Kidney epithelial cell (primary cell): ENCODE measurements at regions not wholly inside any gene's neighbourhood (a gene's known extent, or its start where the extent isn't known, plus 50 kb on each side); places are given as distances from the start of the nearest gene placed in this dataset.

Experiments used
- DNase-seq: peaks from one replicate; pipeline ENCODE4 v3.0.0-alpha.2; 2010; ENCODE audit warnings: low read depth
- H3K27me3 ChIP-seq: 2 replicates; pipeline ENCODE4 v1.6.0; 2011; ENCODE audit warnings: low read length; ENCODE audit not compliant: control insufficient read depth, insufficient read depth
- H3K36me3 ChIP-seq: 2 replicates; pipeline ENCODE4 v1.5.1; 2011; ENCODE audit warnings: low read length; ENCODE audit not compliant: control insufficient read depth, insufficient read depth
- H3K4me3 ChIP-seq: 2 replicates; pipeline ENCODE4 v1.5.1; 2011; ENCODE audit warnings: low read depth, mild to moderate bottlenecking, control low read depth, low read length
- CTCF ChIP-seq: IDR thresholded peaks from 2 replicates; pipeline ENCODE4 v1.5.1; 2011; ENCODE audit warnings: mild to moderate bottlenecking, moderate library complexity, low read length, control low read depth, inconsistent platforms; ENCODE audit not compliant: insufficient read depth, poor library complexity, severe bottlenecking

DNA sequence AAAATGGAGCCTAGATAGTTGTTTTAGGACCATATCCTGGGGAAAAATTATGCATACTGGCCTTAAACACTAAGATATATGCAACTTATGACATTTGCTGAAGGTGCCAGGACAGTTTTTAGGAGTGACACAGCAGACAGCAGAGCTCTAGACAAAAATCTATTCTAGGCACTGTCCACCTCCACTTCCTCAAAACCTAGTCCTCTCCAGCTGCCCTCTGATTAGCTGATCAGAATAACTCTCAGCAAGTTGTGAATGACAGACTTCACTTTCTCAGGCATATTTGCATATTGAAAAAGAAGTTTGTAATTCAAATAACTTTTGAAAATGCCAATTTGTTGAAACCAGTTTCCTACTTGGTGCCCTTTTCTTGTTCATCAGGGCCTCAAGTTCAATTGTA, 152.3 kb upstream of the STEAP4 start:
- no peak for TF ChIP-seq CTCF
- Histone ChIP-seq H3K27me3 (no peaks in the 10 kb centered on the region), H3K4me3 (no peak overlapping the region), H3K36me3 (no peaks in the 10 kb centered on the region)
- DNase-seq: no peak

DNA sequence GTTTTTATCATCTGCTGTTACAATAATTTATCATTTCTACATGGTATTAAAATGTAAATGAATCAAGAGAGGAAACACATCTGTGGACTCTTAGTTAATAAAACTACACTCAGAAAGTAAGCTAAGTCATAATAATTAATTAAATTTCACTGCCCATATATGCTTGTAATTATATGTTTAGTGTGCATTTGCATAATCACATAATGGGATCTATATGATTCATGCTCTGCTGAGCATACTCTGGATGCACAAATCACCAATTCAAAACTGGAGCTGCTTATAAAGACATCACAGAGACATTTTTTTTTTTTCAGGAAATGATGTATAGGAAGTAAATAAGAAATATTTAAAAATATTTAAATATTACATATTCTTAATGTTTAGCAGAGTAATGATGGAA, 151.6 kb upstream of the STEAP4 start:
- no peaks in the 10 kb centered on the region for H3K27me3 ChIP-seq
- H3K36me3 ChIP-seq: no peaks in the 10 kb centered on the region
- no peak for DNase-seq
- H3K4me3 ChIP-seq: no peak overlapping the region
- no peak for TF ChIP-seq CTCF

DNA sequence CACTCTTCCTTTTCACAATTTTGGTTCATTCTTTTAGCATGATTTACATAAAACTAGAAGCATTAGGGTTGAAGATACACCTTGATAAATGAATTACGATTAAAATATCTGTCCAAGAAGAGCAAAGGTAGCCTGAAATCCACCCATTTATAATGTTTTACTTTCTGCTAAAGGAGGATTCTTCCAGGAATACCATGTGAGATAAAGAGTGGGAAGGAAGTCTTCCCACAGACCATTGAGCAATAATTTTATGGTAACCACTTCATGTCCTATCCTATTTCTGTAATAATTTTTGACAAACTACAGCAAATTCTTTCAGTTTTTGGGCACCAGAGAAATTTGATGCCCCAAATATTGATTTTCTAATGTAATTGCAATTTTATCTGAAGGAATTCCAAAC, 150.6 kb upstream of the STEAP4 start:
- no peaks in the 10 kb centered on the region for H3K27me3 ChIP-seq
- no peak for TF ChIP-seq CTCF

GRCh38 chr7:88456490-88456889, 149.8 kb upstream of the STEAP4 start:
- no peak overlapping the region for H3K4me3 ChIP-seq
- TF ChIP-seq CTCF: no peak
- H3K27me3 ChIP-seq: no peaks in the 10 kb centered on the region
- H3K36me3 ChIP-seq: no peaks in the 10 kb centered on the region
- DNase-seq: no peak

More for the DNA sequence above, 150.6 kb upstream of the STEAP4 start:
- Histone ChIP-seq H3K4me3 (no peak overlapping the region), H3K36me3 (no peaks in the 10 kb centered on the region)
- DNase-seq: no peak

DNA sequence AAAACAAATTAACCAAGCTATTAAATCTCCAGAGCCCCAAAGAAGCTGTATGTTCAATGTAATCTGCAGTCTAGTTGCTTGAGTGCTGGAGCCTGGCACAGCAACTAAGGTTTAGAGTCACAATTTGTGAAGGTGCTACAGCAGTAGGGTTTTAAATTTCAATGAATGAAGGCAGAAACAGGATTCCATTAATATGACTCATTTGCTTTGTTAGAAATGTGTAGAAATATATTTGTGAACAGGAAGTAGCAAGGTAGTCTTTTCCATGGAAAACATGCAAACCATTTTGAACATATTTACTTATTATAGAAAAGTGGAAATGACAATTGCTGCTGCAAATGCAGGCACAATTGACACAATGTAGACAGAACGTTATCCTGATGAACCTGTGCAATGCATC, 149.0 kb upstream of the STEAP4 start:
- no peaks in the 10 kb centered on the region for H3K27me3 ChIP-seq
- TF ChIP-seq CTCF: no peak
- H3K36me3 ChIP-seq: no peaks in the 10 kb centered on the region
- peak; percentile 16 for DNase-seq
- H3K4me3 ChIP-seq: no peak overlapping the region

- Histone ChIP-seq H3K36me3 (no peaks in the 10 kb centered on the region), H3K27me3 (no peaks in the 10 kb centered on the region), H3K4me3 (no peak overlapping the region)
- DNase-seq: no peak
- TF ChIP-seq CTCF: no peak
These were observed 146.0 kb upstream of the STEAP4 start for GRCh38 chr7:88452646-88453045.
